B cell (primary cell): ENCODE measurements at regions not wholly inside any gene's neighbourhood (a gene's known extent, or its start where the extent isn't known, plus 50 kb on each side); places are given as distances from the start of the nearest gene placed in this dataset.

ENCODE experiments used
- ATAC-seq: fragments of 200-7000 bp; cut with Tn5 transposase; one replicate; pipeline ENCODE4 v1.10.0; 2021; ENCODE audit warnings: low read depth, mild to moderate bottlenecking, moderate number of reproducible peaks, moderate library complexity
- CTCF ChIA-PET: fragments of 350-600 bp; sonication (Branson Sonifier 250); formaldehyde crosslinking; loops from one replicate; lab custom pipeline; 2021; ENCODE audit warnings: antibody characterized with exemption, inconsistent platforms; lab: Charles Lee
- POLR2A ChIA-PET: fragments of 350-600 bp; sonication (Branson Sonifier 250); formaldehyde crosslinking; loops from one replicate; lab custom pipeline; 2021; ENCODE audit warnings: antibody characterized with exemption; lab: Charles Lee
- DNase-seq: peaks from one replicate; pipeline ENCODE4 v3.0.0; 2013
- H2AFZ ChIP-seq: 2 replicates; pipeline ENCODE4 v1.6.1; 2012; ENCODE audit warnings: mild to moderate bottlenecking, low read depth, low read length; ENCODE audit not compliant: insufficient read depth, poor library complexity, severe bottlenecking
- H3K27ac ChIP-seq, 2 donors: 1 replicate in 1 of 2; 2 replicates in 1 of 2; pipeline ENCODE4 v1.5.1; 2012 to 2013; ENCODE audit warnings: low read length in 2 of 2, mild to moderate bottlenecking in 2 of 2, moderate library complexity in 1 of 2
- H3K27me3 ChIP-seq, 4 experiments: fragments of 200-600 bp in 1 of 4; sonication (generic) in 1 of 4; replicated peaks in 1 of 4; 1 replicate in 2 of 4; 2 replicates in 2 of 4; pipeline versions ENCODE4 v1.6.1 to v1.7.0; 2013 to 2016; ENCODE audit warnings: low read length in 3 of 4, mild to moderate bottlenecking in 2 of 4, mixed read lengths in 1 of 4, moderate library complexity in 1 of 4; ENCODE audit not compliant: insufficient read depth in 4 of 4, control insufficient read depth in 3 of 4; ENCODE audit errors: control extremely low read depth in 1 of 4
- H3K36me3 ChIP-seq, 2 experiments: replicated peaks in 1 of 2; 1 replicate in 1 of 2; 2 replicates in 1 of 2; pipeline versions ENCODE4 v1.6.1 to v1.7.1; 2013; ENCODE audit warnings: low read length in 1 of 2; ENCODE audit not compliant: insufficient read depth in 2 of 2, control insufficient read depth in 1 of 2; ENCODE audit errors: control extremely low read depth in 1 of 2, extremely low read depth in 1 of 2
- H3K4me1 ChIP-seq, 2 donors: fragments of 200-600 bp in 1 of 2; sonication (generic) in 1 of 2; 1 replicate in 1 of 2; 2 replicates in 1 of 2; pipeline versions ENCODE4 v1.5.1 to v1.6.1; 2013 to 2017; ENCODE audit warnings: low read length in 2 of 2; ENCODE audit not compliant: control insufficient read depth in 2 of 2, insufficient read depth in 2 of 2
- H3K4me2 ChIP-seq: replicated peaks from 2 replicates; pipeline ENCODE3; 2012; ENCODE audit warnings: mild to moderate bottlenecking, low read depth, low read length; ENCODE audit not compliant: poor library complexity, severe bottlenecking
- H3K4me3 ChIP-seq, 5 experiments: fragments of 200-600 bp in 1 of 5; sonication (generic) in 1 of 5; 1 replicate in 3 of 5; 2 replicates in 2 of 5; pipeline versions ENCODE4 v1.5.1 to v1.7.0; 2011 to 2016; ENCODE audit warnings: low read length in 4 of 5, mild to moderate bottlenecking in 4 of 5, low read depth in 2 of 5, control low read depth in 1 of 5, moderate library complexity in 1 of 5; ENCODE audit not compliant: insufficient read depth in 1 of 5; ENCODE audit errors: control extremely low read depth in 1 of 5, extremely low read depth in 1 of 5
- H3K79me2 ChIP-seq: fragments of 200-600 bp; sonication (generic); one replicate; pipeline ENCODE4 v1.6.0; 2016; ENCODE audit warnings: low read length; ENCODE audit not compliant: control insufficient read depth, insufficient read depth
- H3K9ac ChIP-seq: fragments of 200-600 bp; sonication (generic); 2 replicates; pipeline ENCODE4 v1.6.1; 2017; ENCODE audit warnings: mild to moderate bottlenecking, low read length, moderate library complexity
- H3K9me3 ChIP-seq, 3 donors: one replicate each; pipeline versions ENCODE4 v1.6.1 to v1.7.1; 2013; ENCODE audit warnings: low read length in 2 of 3; ENCODE audit not compliant: control insufficient read depth in 2 of 3, insufficient read depth in 1 of 3; ENCODE audit errors: control extremely low read depth in 1 of 3
- H4K20me1 ChIP-seq: 2 replicates; pipeline ENCODE4 v1.6.0; 2012; ENCODE audit warnings: mild to moderate bottlenecking, low read length; ENCODE audit not compliant: insufficient read depth, control insufficient read depth, poor library complexity, severe bottlenecking
- H3K27ac Mint-ChIP-seq: one replicate; pipeline ENCODE4 v1.8.0; 2021; ENCODE audit warnings: mixed read lengths
- H3K27me3 Mint-ChIP-seq: one replicate; pipeline ENCODE4 v1.8.0; 2021; ENCODE audit warnings: mixed read lengths
- H3K4me1 Mint-ChIP-seq: one replicate; pipeline ENCODE4 v1.8.0; 2021; ENCODE audit warnings: mixed read lengths
- H3K4me3 Mint-ChIP-seq: one replicate; pipeline ENCODE4 v1.8.0; 2021; ENCODE audit warnings: mixed read lengths
- H3K9me3 Mint-ChIP-seq: one replicate; pipeline ENCODE4 v1.8.0; 2022; ENCODE audit warnings: mixed read lengths; ENCODE audit not compliant: insufficient read depth
- CTCF ChIP-seq: fragments of 200-600 bp; IDR thresholded peaks from one replicate; pipeline ENCODE4 v1.8.0; 2022; ENCODE audit warnings: antibody characterized with exemption, mild to moderate bottlenecking
- EZH2 ChIP-seq: IDR thresholded peaks from 2 replicates; pipeline ENCODE4 v1.6.1; 2012; ENCODE audit warnings: borderline replicate concordance, low read depth, mild to moderate bottlenecking, moderate library complexity, low read length; ENCODE audit not compliant: insufficient read depth, poor library complexity, severe bottlenecking
- WGBS: methylation state at CpG from one replicate; pipeline ENCODE4 v1.1.5; 2013; ENCODE audit warnings: missing lambda C conversion rate; ENCODE audit not compliant: insufficient coverage; 5-methylcytosine and 5-hydroxymethylcytosine counted together
- intact Hi-C: fragments of 100-400 bp; cut with micrococcal nuclease; formaldehyde crosslinking; loops from one replicate; pipeline ENCODE4 v1.10.0; 2022

GRCh38 chr10:101291331-101292193 lies 62.3 kb upstream of the LBX1 start:
- peaks cover 2 to 80% (median 49%) of the 10 kb centered on the region in 4 experiments for H3K27me3 ChIP-seq
- peak overlapping the region in 4 of 5 experiments; percentile 24 to 63 (median 44) for H3K4me3 ChIP-seq
- H3K36me3 ChIP-seq: no peaks in the 10 kb centered on the region
- H2AFZ ChIP-seq: peak overlapping the region; percentile 72
- ChIA-PET POLR2A (no interaction called here), CTCF (interaction anchor here (1.0 to 5.6 kb wide), 18 partner anchors 7 to 250 kb away, joined by 3 to 48 read pairs (median 4); no protein-coding TSS in a partner anchor)
- TF ChIP-seq EZH2: no peak
- peak; percentile 73 for TF ChIP-seq CTCF
- intact Hi-C loops: loop anchor here (1.0 to 2.0 kb wide), 2 partner anchors 61 to 77 kb away; no protein-coding TSS in a partner anchor
- H3K79me2 ChIP-seq: no peaks in the 10 kb centered on the region
- Mint-ChIP-seq H3K4me1 (peaks cover 18% of the 10 kb centered on the region), H3K9me3 (no peaks in the 10 kb centered on the region), H3K4me3 (peak overlapping the region; percentile 83), H3K27ac (no peak overlapping the region), H3K27me3 (peaks cover 64% of the 10 kb centered on the region)
- H3K27ac ChIP-seq: no peak overlapping the region
- peaks cover 0 to 8% (median 0%) of the 10 kb centered on the region in 3 donors for H3K9me3 ChIP-seq
- peak; percentile 68 for DNase-seq
- peak overlapping the region; percentile 51 for H3K9ac ChIP-seq
- peak; percentile 69 for ATAC-seq
- no peaks in the 10 kb centered on the region for H4K20me1 ChIP-seq
- 2% methylated on average over 68 of the region's 69 CpGs for WGBS
- peaks cover 21 to 35% of the 10 kb centered on the region in 2 donors for H3K4me1 ChIP-seq
- H3K4me2 ChIP-seq: peak overlapping the region; percentile 96
